Effector memory CD8-positive, alpha-beta T cell (primary cell): ENCODE measurements at regions not wholly inside any gene's neighbourhood (a gene's known extent, or its start where the extent isn't known, plus 50 kb on each side); places are given as distances from the start of the nearest gene placed in this dataset.

Source experiments
- ATAC-seq: fragments of 150-1000 bp; cut with Tn5 transposase; replicated peaks from 2 replicates; pipeline ENCODE4 v1.10.0; 2021; ENCODE audit warnings: mild to moderate bottlenecking, moderate library complexity
- DNase-seq, 3 experiments: peaks; one replicate each; pipeline ENCODE4 v3.0.0; 2021
- H3K27ac Mint-ChIP-seq, 2 donors: one replicate each; pipeline ENCODE4 v1.8.0; 2022; ENCODE audit warnings: mild to moderate bottlenecking in 2 of 2, mixed read lengths in 2 of 2, moderate library complexity in 2 of 2
- H3K27me3 Mint-ChIP-seq, 2 donors: one replicate each; pipeline ENCODE4 v1.8.0; 2022; ENCODE audit warnings: mixed read lengths in 2 of 2
- H3K36me3 Mint-ChIP-seq: one replicate; pipeline ENCODE4 v1.8.0; 2022; ENCODE audit warnings: mild to moderate bottlenecking, moderate library complexity, mixed read lengths; ENCODE audit not compliant: insufficient read depth
- H3K4me1 Mint-ChIP-seq, 2 donors: one replicate each; pipeline ENCODE4 v1.8.0; 2022; ENCODE audit warnings: low read depth in 2 of 2, mixed read lengths in 2 of 2
- H3K4me3 Mint-ChIP-seq, 2 donors: one replicate each; pipeline ENCODE4 v1.8.0; 2022; ENCODE audit warnings: mild to moderate bottlenecking in 2 of 2, mixed read lengths in 2 of 2, moderate library complexity in 2 of 2
- H3K9me3 Mint-ChIP-seq, 2 donors: one replicate each; pipeline ENCODE4 v1.8.0; 2022; ENCODE audit warnings: mixed read lengths in 2 of 2

- H3K27ac Mint-ChIP-seq = no peak overlapping the region
- H3K4me1 Mint-ChIP-seq = no peaks in the 10 kb centered on the region
- H3K27me3 Mint-ChIP-seq = no peaks in the 10 kb centered on the region
- H3K4me3 Mint-ChIP-seq = no peak overlapping the region
- peaks cover 3 to 14% of the 10 kb centered on the region in 2 donors for H3K9me3 Mint-ChIP-seq
- ATAC-seq (no peak), DNase-seq (no peak)
- H3K36me3 Mint-ChIP-seq = no peaks in the 10 kb centered on the region
These were observed 80.6 kb downstream of the MFSD1 start for GRCh38 chr3:158882445-158882844.

- no peak for ATAC-seq
These were observed 94.9 kb downstream of the MFSD1 start for GRCh38 chr3:158896729-158897128.

GRCh38 chr3:158906749-158907148, 104.9 kb downstream of the MFSD1 start:
- Mint-ChIP-seq H3K4me3 (no peak overlapping the region), H3K4me1 (no peaks in the 10 kb centered on the region), H3K9me3 (no peaks in the 10 kb centered on the region), H3K36me3 (no peaks in the 10 kb centered on the region), H3K27ac (no peak overlapping the region), H3K27me3 (peaks cover 10 to 28% of the 10 kb centered on the region in 2 donors)
- ATAC-seq (no peak), DNase-seq (no peak)

More at GRCh38 chr3:158896729-158897128, 94.9 kb downstream of the MFSD1 start:
- Mint-ChIP-seq H3K9me3 (peaks cover 0 to 1% of the 10 kb centered on the region in 2 donors), H3K27ac (no peak overlapping the region), H3K4me1 (peaks cover 0 to 2% of the 10 kb centered on the region in 2 donors), H3K36me3 (no peaks in the 10 kb centered on the region), H3K4me3 (no peak overlapping the region), H3K27me3 (peaks cover 0 to 20% of the 10 kb centered on the region in 2 donors)
- DNase-seq = no peak

- Mint-ChIP-seq H3K4me3 (no peak overlapping the region), H3K36me3 (no peaks in the 10 kb centered on the region), H3K4me1 (no peaks in the 10 kb centered on the region), H3K9me3 (no peaks in the 10 kb centered on the region), H3K27me3 (peaks cover 10 to 35% of the 10 kb centered on the region in 2 donors), H3K27ac (no peak overlapping the region)
- no peak for DNase-seq
- ATAC-seq = no peak
These were observed 106.4 kb downstream of the MFSD1 start for GRCh38 chr3:158908187-158908734.

GRCh38 chr3:158909870-158910269, 108.0 kb downstream of the MFSD1 start:
- Mint-ChIP-seq H3K9me3 (no peaks in the 10 kb centered on the region), H3K4me1 (no peaks in the 10 kb centered on the region), H3K4me3 (no peak overlapping the region), H3K27me3 (peaks cover 10 to 38% of the 10 kb centered on the region in 2 donors), H3K27ac (no peak overlapping the region), H3K36me3 (no peaks in the 10 kb centered on the region)
- DNase-seq (no peak), ATAC-seq (no peak)

GRCh38 chr3:158911586-158911985, 109.7 kb downstream of the MFSD1 start:
- Mint-ChIP-seq H3K4me3 (no peak overlapping the region), H3K4me1 (no peaks in the 10 kb centered on the region), H3K36me3 (no peaks in the 10 kb centered on the region), H3K9me3 (no peaks in the 10 kb centered on the region), H3K27ac (no peak overlapping the region), H3K27me3 (peaks cover 7 to 40% of the 10 kb centered on the region in 2 donors)
- ATAC-seq = no peak
- DNase-seq = no peak

- no peak overlapping the region for H3K4me3 Mint-ChIP-seq
- H3K4me1 Mint-ChIP-seq = no peaks in the 10 kb centered on the region
- H3K27me3 Mint-ChIP-seq = peaks cover 9 to 34% of the 10 kb centered on the region in 2 donors
- H3K36me3 Mint-ChIP-seq = no peaks in the 10 kb centered on the region
- DNase-seq = no peak
- H3K27ac Mint-ChIP-seq = no peak overlapping the region
- H3K9me3 Mint-ChIP-seq = no peaks in the 10 kb centered on the region
- ATAC-seq = no peak
These were observed 110.3 kb downstream of the MFSD1 start for GRCh38 chr3:158912188-158912587.

- ATAC-seq (no peak), DNase-seq (no peak)
- H3K9me3 Mint-ChIP-seq = no peaks in the 10 kb centered on the region
- no peak overlapping the region for H3K27ac Mint-ChIP-seq
- H3K27me3 Mint-ChIP-seq = peaks cover 14 to 30% of the 10 kb centered on the region in 2 donors
- H3K4me1 Mint-ChIP-seq = no peaks in the 10 kb centered on the region
- no peak overlapping the region for H3K4me3 Mint-ChIP-seq
- H3K36me3 Mint-ChIP-seq = no peaks in the 10 kb centered on the region
These were observed 110.8 kb downstream of the MFSD1 start for GRCh38 chr3:158912621-158913020.

GRCh38 chr3:158916111-158916510, 114.3 kb downstream of the MFSD1 start:
- H3K27ac Mint-ChIP-seq = no peak overlapping the region
- DNase-seq = no peak
- H3K27me3 Mint-ChIP-seq = peaks cover 14 to 22% of the 10 kb centered on the region in 2 donors
- no peaks in the 10 kb centered on the region for H3K4me1 Mint-ChIP-seq
- no peak for ATAC-seq
- no peak overlapping the region for H3K4me3 Mint-ChIP-seq
- H3K36me3 Mint-ChIP-seq = no peaks in the 10 kb centered on the region
- no peaks in the 10 kb centered on the region for H3K9me3 Mint-ChIP-seq

GRCh38 chr3:158918008-158918407, 116.2 kb downstream of the MFSD1 start:
- DNase-seq (no peak), ATAC-seq (no peak)
- Mint-ChIP-seq H3K27me3 (peaks cover 14 to 15% of the 10 kb centered on the region in 2 donors), H3K9me3 (no peaks in the 10 kb centered on the region), H3K36me3 (no peaks in the 10 kb centered on the region), H3K27ac (no peak overlapping the region), H3K4me1 (no peaks in the 10 kb centered on the region), H3K4me3 (no peak overlapping the region)

GRCh38 chr3:158918451-158918850, 116.6 kb downstream of the MFSD1 start:
- Mint-ChIP-seq H3K4me3 (no peak overlapping the region), H3K4me1 (no peaks in the 10 kb centered on the region), H3K27me3 (peaks cover 14 to 15% of the 10 kb centered on the region in 2 donors), H3K9me3 (no peaks in the 10 kb centered on the region), H3K27ac (no peak overlapping the region), H3K36me3 (no peaks in the 10 kb centered on the region)
- no peak for ATAC-seq
- no peak for DNase-seq

GRCh38 chr3:158920371-158920770, 118.5 kb downstream of the MFSD1 start:
- no peak overlapping the region for H3K27ac Mint-ChIP-seq
- no peaks in the 10 kb centered on the region for H3K36me3 Mint-ChIP-seq
- no peaks in the 10 kb centered on the region for H3K4me1 Mint-ChIP-seq
- peaks cover 7 to 14% of the 10 kb centered on the region in 2 donors for H3K27me3 Mint-ChIP-seq
- no peak overlapping the region for H3K4me3 Mint-ChIP-seq
- ATAC-seq (no peak), DNase-seq (no peak)
- H3K9me3 Mint-ChIP-seq = no peaks in the 10 kb centered on the region

- Mint-ChIP-seq H3K36me3 (no peaks in the 10 kb centered on the region), H3K27me3 (peaks cover 5 to 6% of the 10 kb centered on the region in 2 donors), H3K4me1 (no peaks in the 10 kb centered on the region), H3K9me3 (peaks cover 0 to 5% of the 10 kb centered on the region in 2 donors), H3K27ac (no peak overlapping the region), H3K4me3 (no peak overlapping the region)
- DNase-seq (no peak), ATAC-seq (no peak)
These were observed 123.2 kb downstream of the MFSD1 start for GRCh38 chr3:158925021-158925420.

GRCh38 chr3:158925828-158926494, 124.1 kb downstream of the MFSD1 start:
- H3K27me3 Mint-ChIP-seq = peaks cover 5 to 6% of the 10 kb centered on the region in 2 donors
- H3K4me1 Mint-ChIP-seq = no peaks in the 10 kb centered on the region
- no peaks in the 10 kb centered on the region for H3K36me3 Mint-ChIP-seq
- H3K27ac Mint-ChIP-seq = no peak overlapping the region
- ATAC-seq (no peak), DNase-seq (no peak)
- H3K4me3 Mint-ChIP-seq = no peak overlapping the region
- H3K9me3 Mint-ChIP-seq = peaks cover 0 to 5% of the 10 kb centered on the region in 2 donors
